H1 (cell line): ENCODE measurements at regions not wholly inside any gene's neighbourhood (a gene's known extent, or its start where the extent isn't known, plus 50 kb on each side); places are given as distances from the start of the nearest gene placed in this dataset.

Source experiments
- CTCF ChIA-PET: fragments of 300-600 bp; sonication (Branson Sonifier 250); formaldehyde crosslinking; loops from one replicate; lab custom pipeline; 2021; ENCODE audit not compliant: partially characterized antibody; lab: Charles Lee
- POLR2A ChIA-PET: fragments of 300-600 bp; sonication (Branson Sonifier 250); formaldehyde crosslinking; loops from one replicate; lab custom pipeline; 2021; ENCODE audit warnings: inconsistent platforms; ENCODE audit not compliant: partially characterized antibody; lab: Charles Lee
- DNase-seq, 2 experiments: peaks; one replicate each; pipeline versions ENCODE4 v3.0.0 to v3.0.0-alpha.2; 2010 to 2022; ENCODE audit warnings: low spot score in 2 of 2, low read depth in 1 of 2, mixed read lengths in 1 of 2
- FAIRE-seq: peaks from 2 replicates; lab custom pipeline; 2011; peaks lifted over from hg19 to GRCh38; lab: Jason Lieb, UNC
- H2AFZ ChIP-seq: 2 replicates; pipeline ENCODE4 v1.8.1; 2012; ENCODE audit warnings: low read length, inconsistent platforms
- H2AK5ac ChIP-seq: 2 replicates; pipeline ENCODE4 v1.6.1; 2013; ENCODE audit warnings: low read depth, low read length
- H2BK120ac ChIP-seq: replicated peaks from 2 replicates; pipeline ENCODE3; 2013; ENCODE audit warnings: low read depth, low read length, inconsistent platforms
- H2BK12ac ChIP-seq: 2 replicates; pipeline ENCODE4 v1.6.1; 2013; ENCODE audit warnings: low read depth, low read length
- H2BK15ac ChIP-seq: 2 replicates; pipeline ENCODE4 v1.6.1; 2013; ENCODE audit warnings: low read length
- H2BK20ac ChIP-seq: 2 replicates; pipeline ENCODE4 v1.6.1; 2013; ENCODE audit warnings: low read length
- H2BK5ac ChIP-seq: 2 replicates; pipeline ENCODE4 v1.6.1; 2013; ENCODE audit warnings: low read depth, low read length
- H3K14ac ChIP-seq: 2 replicates; pipeline ENCODE4 v1.6.1; 2013; ENCODE audit warnings: inconsistent platforms; ENCODE audit not compliant: insufficient read length
- H3K18ac ChIP-seq: 2 replicates; pipeline ENCODE4 v1.6.1; 2013; ENCODE audit warnings: low read length; ENCODE audit errors: extremely low read depth
- H3K23ac ChIP-seq: 2 replicates; pipeline ENCODE4 v1.6.1; 2013; ENCODE audit warnings: inconsistent platforms; ENCODE audit not compliant: insufficient read length
- H3K23me2 ChIP-seq: 2 replicates; pipeline ENCODE4 v1.6.1; 2013; ENCODE audit warnings: low read depth, low read length
- H3K27ac ChIP-seq: 2 replicates; pipeline ENCODE4 v1.6.1; 2011; ENCODE audit warnings: low read depth, low read length, inconsistent platforms
- H3K27me3 ChIP-seq, 4 experiments: replicated peaks in 1 of 4; 1 replicate in 1 of 4; 2 replicates in 3 of 4; pipeline versions ENCODE4 v1.6.1 to v1.8.1; 2011 to 2013; ENCODE audit warnings: low read length in 3 of 4, mild to moderate bottlenecking in 3 of 4, inconsistent platforms in 2 of 4, mixed read lengths in 2 of 4, moderate library complexity in 1 of 4; ENCODE audit not compliant: control insufficient read depth in 3 of 4, insufficient read depth in 3 of 4; ENCODE audit errors: extremely low read depth in 1 of 4
- H3K36me3 ChIP-seq, 4 experiments: 2 replicates each; pipeline versions ENCODE4 v1.6.1 to v1.8.1; 2011 to 2013; ENCODE audit warnings: mild to moderate bottlenecking in 4 of 4, low read length in 3 of 4, moderate library complexity in 2 of 4, control low read depth in 1 of 4, inconsistent platforms in 1 of 4; ENCODE audit not compliant: insufficient read depth in 4 of 4, control insufficient read depth in 2 of 4
- H3K4ac ChIP-seq: replicated peaks from 2 replicates; pipeline ENCODE3; 2013; ENCODE audit warnings: low read length, low read depth, mixed read lengths, inconsistent platforms; ENCODE audit not compliant: insufficient read length
- H3K4me1 ChIP-seq, 4 experiments: replicated peaks in 1 of 4; 1 replicate in 1 of 4; 2 replicates in 3 of 4; pipeline versions ENCODE4 v1.6.1 to v1.8.1; 2011 to 2013; ENCODE audit warnings: low read length in 3 of 4, inconsistent platforms in 2 of 4, mixed read lengths in 1 of 4; ENCODE audit not compliant: insufficient read depth in 4 of 4, control insufficient read depth in 3 of 4
- H3K4me2 ChIP-seq, 2 experiments: 2 replicates each; pipeline versions ENCODE4 v1.6.1 to v1.8.1; 2011 to 2013; ENCODE audit warnings: low read depth in 2 of 2, low read length in 2 of 2, control low read depth in 1 of 2, inconsistent platforms in 1 of 2, mild to moderate bottlenecking in 1 of 2; ENCODE audit not compliant: insufficient read depth in 1 of 2
- H3K4me3 ChIP-seq, 4 experiments: fragments of 200-600, 300-600 bp in 1 of 4; sonication (generic), shearing (Covaris generic), sonication (Bioruptor Twin) in 1 of 4; 2 replicates each; pipeline versions ENCODE4 v1.5.1 to v1.8.1; 2011 to 2016; ENCODE audit warnings: low read length in 4 of 4, low read depth in 3 of 4, control low read depth in 2 of 4, inconsistent platforms in 2 of 4, mild to moderate bottlenecking in 2 of 4, mixed read lengths in 1 of 4, moderate library complexity in 1 of 4; ENCODE audit not compliant: insufficient read depth in 2 of 4; ENCODE audit errors: extremely low read depth in 1 of 4
- H3K56ac ChIP-seq: replicated peaks from 2 replicates; pipeline ENCODE3; 2013; ENCODE audit warnings: low read depth, mild to moderate bottlenecking, mixed read lengths, low read length, inconsistent platforms; ENCODE audit not compliant: insufficient read length
- H3K79me1 ChIP-seq: 2 replicates; pipeline ENCODE4 v1.6.1; 2013; ENCODE audit warnings: low read depth, low read length, control low read depth
- H3K79me2 ChIP-seq, 2 experiments: 2 replicates each; pipeline versions ENCODE4 v1.6.1 to v1.8.1; 2012 to 2013; ENCODE audit warnings: low read length in 2 of 2, mild to moderate bottlenecking in 2 of 2, inconsistent platforms in 1 of 2; ENCODE audit not compliant: insufficient read depth in 2 of 2, control insufficient read depth in 1 of 2
- H3K9ac ChIP-seq, 4 experiments: replicated peaks in 1 of 4; 1 replicate in 1 of 4; 2 replicates in 3 of 4; pipeline versions ENCODE4 v1.6.1 to v1.8.1; 2011 to 2013; ENCODE audit warnings: low read depth in 3 of 4, low read length in 3 of 4, control low read depth in 2 of 4, mild to moderate bottlenecking in 2 of 4, moderate library complexity in 2 of 4, inconsistent platforms in 1 of 4; ENCODE audit errors: extremely low read depth in 1 of 4
- H3K9me3 ChIP-seq, 2 experiments: 2 replicates each; pipeline versions ENCODE4 v1.6.1 to v1.8.1; 2012 to 2013; ENCODE audit warnings: mild to moderate bottlenecking in 2 of 2, moderate library complexity in 2 of 2, control low read depth in 1 of 2, inconsistent platforms in 1 of 2, low read depth in 1 of 2, low read length in 1 of 2, mixed read lengths in 1 of 2; ENCODE audit not compliant: insufficient read depth in 2 of 2
- H4K20me1 ChIP-seq, 2 experiments: replicated peaks in 1 of 2; 2 replicates each; pipeline versions ENCODE3 to v1.8.1; 2011 to 2013; ENCODE audit warnings: inconsistent platforms in 2 of 2, low read length in 2 of 2, mild to moderate bottlenecking in 1 of 2; ENCODE audit not compliant: insufficient read depth in 2 of 2, control insufficient read depth in 1 of 2
- H4K5ac ChIP-seq: 2 replicates; pipeline ENCODE4 v1.6.1; 2013; ENCODE audit warnings: low read length, low read depth, mixed read lengths, inconsistent platforms; ENCODE audit not compliant: insufficient read length
- H4K8ac ChIP-seq: 2 replicates; pipeline ENCODE4 v1.8.0; 2013; ENCODE audit warnings: mild to moderate bottlenecking, moderate library complexity, low read length, inconsistent platforms; ENCODE audit not compliant: insufficient read depth; ENCODE audit errors: extremely low read depth
- H4K91ac ChIP-seq: replicated peaks from 2 replicates; pipeline ENCODE3; 2013; ENCODE audit warnings: low read length, mixed read lengths, inconsistent platforms; ENCODE audit not compliant: insufficient read length
- CBX5 ChIP-seq: fragments of 300-800, 300-1000 bp; sonication (generic); IDR thresholded peaks from 2 replicates; pipeline ENCODE4 v1.7.1; 2016; ENCODE audit warnings: antibody characterized with exemption, low read length, low read depth
- CBX8 ChIP-seq: fragments of 300-800, 300-1000 bp; sonication (generic); IDR thresholded peaks from 2 replicates; pipeline ENCODE4 v1.7.1; 2016; ENCODE audit warnings: low read depth, low read length, borderline replicate concordance
- POLR2A ChIP-seq, 2 experiments: IDR thresholded peaks; 1 replicate in 1 of 2; 2 replicates in 1 of 2; pipeline ENCODE4 v1.6.1; 2011; ENCODE audit warnings: low read depth in 2 of 2, low read length in 2 of 2, mild to moderate bottlenecking in 2 of 2; ENCODE audit errors: control extremely low read depth in 1 of 2
- RBBP5 ChIP-seq: IDR thresholded peaks from 2 replicates; pipeline ENCODE4 v1.7.1; 2012; ENCODE audit warnings: low read depth, mild to moderate bottlenecking, inconsistent platforms, low read length, moderate library complexity, borderline replicate concordance
- WGBS, 2 experiments: shearing (Covaris generic) in 1 of 2; methylation state at CpG; one replicate each; pipeline versions ENCODE4 v1.1.6 to v1.1.7; 2013 to 2015; ENCODE audit warnings: low lambda C conversion rate in 2 of 2, mixed read lengths in 2 of 2, inconsistent platforms in 1 of 2, low coverage in 1 of 2, missing lambda C conversion rate in 1 of 2; ENCODE audit not compliant: insufficient replicate concordance in 2 of 2, insufficient coverage in 1 of 2, insufficient read length in 1 of 2; ENCODE audit errors: extremely low coverage in 1 of 2, missing lambda C conversion rate in 1 of 2; 5-methylcytosine and 5-hydroxymethylcytosine counted together

DNA sequence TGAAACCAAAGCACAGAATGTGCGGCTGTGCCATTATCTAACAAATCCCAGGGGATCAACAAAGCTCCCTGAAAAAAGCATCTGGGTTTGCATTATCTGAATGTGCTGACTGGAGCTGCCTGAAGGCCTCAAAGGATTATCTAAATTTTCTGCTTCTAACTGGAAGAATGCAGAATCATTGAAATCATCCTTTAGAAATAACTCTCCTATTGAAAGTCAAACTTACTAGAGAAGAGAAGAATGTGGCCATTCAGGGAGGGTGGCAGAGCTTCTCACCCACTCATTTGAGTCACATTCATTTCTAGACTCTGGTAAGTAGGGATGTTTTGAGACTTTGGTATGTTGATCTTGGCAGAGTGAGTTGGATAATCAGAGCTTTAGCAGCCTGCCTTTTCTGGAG, 220.6 kb upstream of the RGS6 start:
- no peak overlapping the region for H3K23ac ChIP-seq
- H4K5ac ChIP-seq, result no peak overlapping the region
- no peak overlapping the region for H3K9ac ChIP-seq
- 86% methylated on average over 1 of the region's 1 CpG; no CpG with 5 or more reads in 1 of the 2 experiments for WGBS, 2 experiments
- ChIA-PET POLR2A (no interaction called here), CTCF (interaction anchor here (0.7 to 1.4 kb wide), 2 partner anchors 41 to 296 kb away, joined by 4 read pairs; no protein-coding TSS in a partner anchor)
- no peak overlapping the region for H3K14ac ChIP-seq
- FAIRE-seq, result no peak
- no peaks in the 10 kb centered on the region for H3K9me3 ChIP-seq
- no peak for TF ChIP-seq CBX5
- no peak for TF ChIP-seq RBBP5
- TF ChIP-seq POLR2A (IDR thresholded peaks at IDR 0.05; ENCODE audit: control extremely low read depth in 1 of 2, low read depth in 2 of 2, low read length in 2 of 2), result no peak
- no peak for TF ChIP-seq CBX8
- no peak overlapping the region for H3K56ac ChIP-seq
- no peak overlapping the region for H3K4me3 ChIP-seq
- no peak overlapping the region for H2AFZ ChIP-seq
- H3K79me1 ChIP-seq, result no peaks in the 10 kb centered on the region
- no peak for DNase-seq
- H4K8ac ChIP-seq, result no peak overlapping the region
- no peak overlapping the region for H3K18ac ChIP-seq
- H3K79me2 ChIP-seq, result no peaks in the 10 kb centered on the region
- no peak overlapping the region for H2AK5ac ChIP-seq
- no peak overlapping the region for H2BK20ac ChIP-seq
- H3K4me1 ChIP-seq, result no peaks in the 10 kb centered on the region; a peak in 2 of 7 replicates
- H4K20me1 ChIP-seq, result no peaks in the 10 kb centered on the region
- H3K23me2 ChIP-seq, result no peaks in the 10 kb centered on the region; the same call in 1 of the 2 replicates
- no peak overlapping the region for H2BK5ac ChIP-seq
- no peak overlapping the region for H3K27ac ChIP-seq
- H3K4ac ChIP-seq, result no peak overlapping the region
- no peak overlapping the region for H2BK12ac ChIP-seq
- H3K27me3 ChIP-seq, result no peaks in the 10 kb centered on the region
- H2BK120ac ChIP-seq, result no peak overlapping the region
- H2BK15ac ChIP-seq, result no peak overlapping the region
- H3K4me2 ChIP-seq, result no peak overlapping the region
- H3K36me3 ChIP-seq, result peaks cover 0 to 10% (median 7%) of the 10 kb centered on the region in 4 experiments; a peak in 4 of 8 replicates
- no peak overlapping the region for H4K91ac ChIP-seq
